ENCODE measurements at regions not wholly inside any gene's neighbourhood (a gene's known extent, or its start where the extent isn't known, plus 50 kb on each side); places are given as distances from the start of the nearest gene placed in this dataset.

DNA sequence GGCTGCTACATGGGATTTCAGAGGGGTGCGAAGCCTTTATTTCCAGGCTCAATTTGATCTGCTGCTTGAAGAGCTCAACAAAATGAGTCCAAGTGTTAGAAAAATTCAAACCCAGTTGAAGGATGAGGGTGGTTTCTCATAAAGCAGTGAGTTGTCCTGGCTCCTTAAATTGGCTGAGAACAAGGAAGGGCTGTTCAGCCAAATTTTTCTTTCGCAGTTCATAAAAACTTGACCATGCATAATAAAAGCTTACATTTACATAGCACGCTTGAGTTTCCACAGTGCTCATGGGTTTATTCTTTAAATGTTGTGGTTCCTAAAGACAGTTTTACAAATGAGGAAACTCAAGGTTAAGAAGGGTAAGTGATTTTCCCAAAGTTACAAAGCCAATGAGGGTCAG lies 174.4 kb upstream of the FOXA2 start:
- Histone ChIP-seq H3K27ac (ENCODE audit: extremely low read depth, low read depth, low read length) (no peak overlapping the region), H3K9me1 (ENCODE audit: control insufficient read depth, insufficient read depth, low read length) (peaks cover 2% of the 10 kb centered on the region), H3K4me2 (ENCODE audit: insufficient read depth, low read length) (no peak overlapping the region), H2AFZ (ENCODE audit: low read depth, low read length) (no peak overlapping the region), H3K27me3 (ENCODE audit: control insufficient read depth in 2 of 2, insufficient read depth in 2 of 2, low read length in 2 of 2) (peaks cover 0 to 14% of the 10 kb centered on the region in 2 experiments; a peak in 3 of 5 replicates), H3K79me2 (ENCODE audit: control insufficient read depth, insufficient read depth, low read length) (no peaks in the 10 kb centered on the region), H3K9ac (ENCODE audit: insufficient read depth in 1 of 2, low read depth in 2 of 2, low read length in 2 of 2) (no peak overlapping the region), H3K36me3 (ENCODE audit: control insufficient read depth, insufficient read depth, low read length) (no peaks in the 10 kb centered on the region), H3K4me3 (no peak overlapping the region), H3K4me1 (replicated peaks in 1 of 2; ENCODE audit: control insufficient read depth in 2 of 2, insufficient read depth in 2 of 2, low read length in 2 of 2) (peaks cover 0 to 6% of the 10 kb centered on the region in 2 experiments; a peak in 3 of 5 replicates), H3K9me3 (replicated peaks; ENCODE audit: control insufficient read depth, insufficient read depth, low read depth, low read length) (no peaks in the 10 kb centered on the region), H4K20me1 (replicated peaks; ENCODE audit: control insufficient read depth, insufficient read depth, low read length) (no peaks in the 10 kb centered on the region)
- CTCF ChIA-PET (ENCODE audit: low intra/inter-chr PET ratio) = no interaction called here
- no peak for ATAC-seq
- WGBS (ENCODE audit: insufficient coverage, low coverage, missing lambda C conversion rate) = 47% methylated on average over 3 of the region's 3 CpGs
- TF ChIP-seq, protein P1, sequence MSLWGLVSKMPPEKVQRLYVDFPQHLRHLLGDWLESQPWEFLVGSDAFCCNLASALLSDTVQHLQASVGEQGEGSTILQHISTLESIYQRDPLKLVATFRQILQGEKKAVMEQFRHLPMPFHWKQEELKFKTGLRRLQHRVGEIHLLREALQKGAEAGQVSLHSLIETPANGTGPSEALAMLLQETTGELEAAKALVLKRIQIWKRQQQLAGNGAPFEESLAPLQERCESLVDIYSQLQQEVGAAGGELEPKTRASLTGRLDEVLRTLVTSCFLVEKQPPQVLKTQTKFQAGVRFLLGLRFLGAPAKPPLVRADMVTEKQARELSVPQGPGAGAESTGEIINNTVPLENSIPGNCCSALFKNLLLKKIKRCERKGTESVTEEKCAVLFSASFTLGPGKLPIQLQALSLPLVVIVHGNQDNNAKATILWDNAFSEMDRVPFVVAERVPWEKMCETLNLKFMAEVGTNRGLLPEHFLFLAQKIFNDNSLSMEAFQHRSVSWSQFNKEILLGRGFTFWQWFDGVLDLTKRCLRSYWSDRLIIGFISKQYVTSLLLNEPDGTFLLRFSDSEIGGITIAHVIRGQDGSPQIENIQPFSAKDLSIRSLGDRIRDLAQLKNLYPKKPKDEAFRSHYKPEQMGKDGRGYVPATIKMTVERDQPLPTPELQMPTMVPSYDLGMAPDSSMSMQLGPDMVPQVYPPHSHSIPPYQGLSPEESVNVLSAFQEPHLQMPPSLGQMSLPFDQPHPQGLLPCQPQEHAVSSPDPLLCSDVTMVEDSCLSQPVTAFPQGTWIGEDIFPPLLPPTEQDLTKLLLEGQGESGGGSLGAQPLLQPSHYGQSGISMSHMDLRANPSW (CRISPR knock-in tag; IDR thresholded peaks at IDR 0.05) = no peak
- TF ChIP-seq SMARCB1 (IDR thresholded peaks at IDR 0.05; ENCODE audit: insufficient read length, low read depth) (no peak), ZNF586 (CRISPR knock-in tag; conservative IDR thresholded peaks at IDR 0.05) (no peak), ZNF766 (CRISPR knock-in tag; conservative IDR thresholded peaks at IDR 0.05) (no peak), HEY1 (CRISPR knock-in tag; IDR thresholded peaks at IDR 0.05; ENCODE audit: borderline replicate concordance) (no peak), PHB (CRISPR knock-in tag; IDR thresholded peaks at IDR 0.05) (no peak), TGIF2 (CRISPR knock-in tag; IDR thresholded peaks at IDR 0.05) (no peak), TEAD1 (CRISPR knock-in tag; IDR thresholded peaks at IDR 0.05) (no peak)
- TF ChIP-seq, protein P2, sequence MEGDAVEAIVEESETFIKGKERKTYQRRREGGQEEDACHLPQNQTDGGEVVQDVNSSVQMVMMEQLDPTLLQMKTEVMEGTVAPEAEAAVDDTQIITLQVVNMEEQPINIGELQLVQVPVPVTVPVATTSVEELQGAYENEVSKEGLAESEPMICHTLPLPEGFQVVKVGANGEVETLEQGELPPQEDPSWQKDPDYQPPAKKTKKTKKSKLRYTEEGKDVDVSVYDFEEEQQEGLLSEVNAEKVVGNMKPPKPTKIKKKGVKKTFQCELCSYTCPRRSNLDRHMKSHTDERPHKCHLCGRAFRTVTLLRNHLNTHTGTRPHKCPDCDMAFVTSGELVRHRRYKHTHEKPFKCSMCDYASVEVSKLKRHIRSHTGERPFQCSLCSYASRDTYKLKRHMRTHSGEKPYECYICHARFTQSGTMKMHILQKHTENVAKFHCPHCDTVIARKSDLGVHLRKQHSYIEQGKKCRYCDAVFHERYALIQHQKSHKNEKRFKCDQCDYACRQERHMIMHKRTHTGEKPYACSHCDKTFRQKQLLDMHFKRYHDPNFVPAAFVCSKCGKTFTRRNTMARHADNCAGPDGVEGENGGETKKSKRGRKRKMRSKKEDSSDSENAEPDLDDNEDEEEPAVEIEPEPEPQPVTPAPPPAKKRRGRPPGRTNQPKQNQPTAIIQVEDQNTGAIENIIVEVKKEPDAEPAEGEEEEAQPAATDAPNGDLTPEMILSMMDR (IDR thresholded peaks at IDR 0.05 in 2 of 3, conservative IDR thresholded peaks at IDR 0.05 in 1 of 3; ENCODE audit: insufficient read depth in 2 of 3, low read depth in 1 of 3, low read length in 3 of 3) = no peak
- TF ChIP-seq, protein P3, sequence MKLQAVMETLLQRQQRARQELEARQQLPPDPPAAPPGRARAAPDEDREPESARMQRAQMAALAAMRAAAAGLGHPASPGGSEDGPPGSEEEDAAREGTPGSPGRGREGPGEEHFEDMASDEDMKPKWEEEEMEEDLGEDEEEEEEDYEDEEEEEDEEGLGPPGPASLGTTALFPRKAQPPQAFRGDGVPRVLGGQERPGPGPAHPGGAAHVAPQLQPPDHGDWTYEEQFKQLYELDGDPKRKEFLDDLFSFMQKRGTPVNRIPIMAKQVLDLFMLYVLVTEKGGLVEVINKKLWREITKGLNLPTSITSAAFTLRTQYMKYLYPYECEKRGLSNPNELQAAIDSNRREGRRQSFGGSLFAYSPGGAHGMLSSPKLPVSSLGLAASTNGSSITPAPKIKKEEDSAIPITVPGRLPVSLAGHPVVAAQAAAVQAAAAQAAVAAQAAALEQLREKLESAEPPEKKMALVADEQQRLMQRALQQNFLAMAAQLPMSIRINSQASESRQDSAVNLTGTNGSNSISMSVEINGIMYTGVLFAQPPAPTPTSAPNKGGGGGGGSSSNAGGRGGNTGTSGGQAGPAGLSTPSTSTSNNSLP (IDR thresholded peaks at IDR 0.05; ENCODE audit: borderline replicate concordance, low read depth, low read length) = no peak
- TF ChIP-seq, protein P4, sequence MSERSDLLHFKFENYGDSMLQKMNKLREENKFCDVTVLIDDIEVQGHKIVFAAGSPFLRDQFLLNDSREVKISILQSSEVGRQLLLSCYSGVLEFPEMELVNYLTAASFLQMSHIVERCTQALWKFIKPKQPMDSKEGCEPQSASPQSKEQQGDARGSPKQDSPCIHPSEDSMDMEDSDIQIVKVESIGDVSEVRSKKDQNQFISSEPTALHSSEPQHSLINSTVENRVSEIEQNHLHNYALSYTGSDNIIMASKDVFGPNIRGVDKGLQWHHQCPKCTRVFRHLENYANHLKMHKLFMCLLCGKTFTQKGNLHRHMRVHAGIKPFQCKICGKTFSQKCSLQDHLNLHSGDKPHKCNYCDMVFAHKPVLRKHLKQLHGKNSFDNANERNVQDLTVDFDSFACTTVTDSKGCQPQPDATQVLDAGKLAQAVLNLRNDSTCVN (CRISPR knock-in tag; IDR thresholded peaks at IDR 0.05) = no peak
- in situ Hi-C loops (cut with MboI) = no loop called here
- no peak for FAIRE-seq
- POLR2A ChIA-PET = no interaction called here
- no peak for DNase-seq (ENCODE audit: extremely low read depth in 1 of 4, low spot score in 3 of 4)
- no TSS peak for BruUV-seq (replicated peaks)
- intact Hi-C loops (cut with micrococcal nuclease) = no loop called here

Measured in K562 (cell line).